Neural progenitor cell (in vitro differentiated cells): ENCODE measurements at regions not wholly inside any gene's neighbourhood (a gene's known extent, or its start where the extent isn't known, plus 50 kb on each side); places are given as distances from the start of the nearest gene placed in this dataset.

Source experiments
- CTCF ChIP-seq: fragments of 200-600 bp; sonication (generic); IDR thresholded peaks from 2 replicates; pipeline ENCODE4 v1.5.1; 2017; ENCODE audit warnings: antibody characterized with exemption, mild to moderate bottlenecking
- EZH2 ChIP-seq: fragments of 200-600 bp; sonication (generic); IDR thresholded peaks from 2 replicates; pipeline ENCODE4 v1.6.1; 2017; ENCODE audit warnings: antibody characterized with exemption, mild to moderate bottlenecking, moderate library complexity
- EZH2phosphoT487 ChIP-seq: fragments of 200-600 bp; sonication (generic); IDR thresholded peaks from 2 replicates; pipeline ENCODE4 v1.6.1; 2017; ENCODE audit warnings: antibody characterized with exemption

- TF ChIP-seq CTCF (peak; percentile 10), EZH2 (no peak), EZH2phosphoT487 (no peak)
These were observed 53.6 kb upstream of the C1QTNF9B start for GRCh38 chr13:23950736-23951510.
